GM12891 (cell line): ENCODE measurements at regions not wholly inside any gene's neighbourhood (a gene's known extent, or its start where the extent isn't known, plus 50 kb on each side); places are given as distances from the start of the nearest gene placed in this dataset.

Experiments used
- POLR2A ChIP-seq: IDR thresholded peaks from 2 replicates; pipeline ENCODE4 v1.6.1; 2011; ENCODE audit warnings: low read depth, low read length, control low read depth
- POLR2AphosphoS5 ChIP-seq: IDR thresholded peaks from 2 replicates; pipeline ENCODE4 v1.6.1; 2011; ENCODE audit warnings: low read depth, low read length, control low read depth
- POU2F2 ChIP-seq: IDR thresholded peaks from 2 replicates; pipeline ENCODE4 v1.6.1; 2011; ENCODE audit warnings: low read depth, mild to moderate bottlenecking, control low read depth, low read length, moderate library complexity
- TAF1 ChIP-seq: IDR thresholded peaks from 2 replicates; pipeline ENCODE4 v1.6.1; 2011; ENCODE audit warnings: low read depth, low read length, control low read depth

DNA sequence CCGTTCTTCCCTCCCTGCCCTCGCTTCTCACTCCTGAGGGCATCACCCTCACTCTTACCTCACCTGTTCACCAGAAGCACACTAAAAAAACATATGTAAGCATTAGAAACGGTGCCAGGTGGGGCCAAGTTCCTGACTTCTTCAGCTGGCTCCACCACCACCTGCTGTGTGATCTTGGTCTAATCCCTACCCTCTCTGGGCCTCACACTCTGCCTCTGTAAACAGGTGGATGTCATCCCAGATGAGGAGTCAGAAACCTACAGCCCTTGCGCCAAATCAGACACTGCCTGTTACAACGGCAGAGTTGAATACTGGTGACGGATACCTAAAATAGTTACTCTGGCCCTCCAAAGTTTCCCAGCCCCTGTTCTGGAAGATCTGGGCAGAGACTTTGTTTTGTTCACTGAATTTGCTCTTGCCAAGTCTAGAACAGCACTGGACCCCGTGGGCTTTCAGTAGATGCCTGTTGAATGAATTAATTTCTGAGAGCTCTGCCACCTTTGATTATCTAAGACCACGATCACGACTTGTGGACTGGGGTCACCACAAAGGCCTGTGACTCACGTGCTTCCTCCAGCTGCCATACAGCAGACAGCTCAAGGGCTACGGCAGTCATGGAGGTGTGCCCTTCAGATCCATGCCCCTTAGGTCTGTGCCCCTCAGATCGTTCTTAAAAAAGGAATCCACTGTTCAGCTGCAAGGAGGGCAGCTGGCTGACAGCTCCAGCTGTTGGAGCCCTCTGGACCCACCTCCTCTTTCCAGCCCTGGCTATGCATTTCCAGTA is 71.9 kb downstream of the GSC start:
- TF ChIP-seq POLR2A (no peak), POLR2AphosphoS5 (no peak), TAF1 (no peak), POU2F2 (no peak)
